GM12878 (cell line): ENCODE measurements at regions not wholly inside any gene's neighbourhood (a gene's known extent, or its start where the extent isn't known, plus 50 kb on each side); places are given as distances from the start of the nearest gene placed in this dataset.

Source experiments
- CHD2 ChIP-seq: IDR thresholded peaks from 2 replicates; pipeline ENCODE4 v1.6.1; 2011; ENCODE audit warnings: low read depth, low read length, improper control_type of control experiment, borderline replicate concordance
- EZH2 ChIP-seq: IDR thresholded peaks from 2 replicates; pipeline ENCODE4 v1.6.1; 2012; ENCODE audit warnings: low read depth, mild to moderate bottlenecking, control low read depth, inconsistent platforms, low read length, borderline replicate concordance; ENCODE audit not compliant: control insufficient read depth
- GABPA ChIP-seq: IDR thresholded peaks from 2 replicates; pipeline ENCODE4 v1.6.1; 2014; ENCODE audit warnings: antibody characterized with exemption, low read depth, mild to moderate bottlenecking, inconsistent platforms
- MYC ChIP-seq: IDR thresholded peaks from 2 replicates; pipeline ENCODE4 v1.6.1; 2011; ENCODE audit warnings: mild to moderate bottlenecking, low read length, moderate library complexity, inconsistent platforms; ENCODE audit not compliant: insufficient read depth, insufficient replicate concordance, insufficient read length, severe bottlenecking
- SMAD1 ChIP-seq: fragments of 450-650 bp; IDR thresholded peaks from 2 replicates; pipeline ENCODE4 v1.6.1; 2018; ENCODE audit warnings: mild to moderate bottlenecking, low read depth; ENCODE audit not compliant: partially characterized antibody
- TBL1XR1 ChIP-seq: IDR thresholded peaks from 2 replicates; pipeline ENCODE4 v1.6.1; 2012; ENCODE audit warnings: low read depth, low read length, improper control_type of control experiment

DNA sequence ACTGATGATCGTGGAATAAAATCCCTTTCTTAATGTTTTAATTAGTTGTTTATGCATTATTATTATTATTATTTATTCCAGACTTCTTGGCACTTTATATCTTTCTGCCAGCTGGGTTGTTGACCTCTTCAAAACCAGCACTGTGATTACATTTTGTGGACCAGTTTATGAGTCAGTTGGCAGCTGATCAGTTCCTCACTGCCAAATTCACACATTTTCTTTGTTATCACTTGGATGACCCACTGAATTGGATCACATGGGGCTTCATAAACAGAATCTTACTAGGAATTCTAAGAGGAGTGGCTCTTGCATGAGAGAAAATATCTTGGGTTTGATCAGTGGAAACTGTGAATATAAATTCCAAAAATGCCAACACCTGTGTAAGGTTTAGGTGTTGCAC, 321.8 kb upstream of the SPRED2 start:
- TF ChIP-seq EZH2 (no peak), GABPA (no peak), SMAD1 (no peak), CHD2 (no peak), MYC (no peak), TBL1XR1 (no peak)
